DOHH2 (cell line): ENCODE measurements at regions not wholly inside any gene's neighbourhood (a gene's known extent, or its start where the extent isn't known, plus 50 kb on each side); places are given as distances from the start of the nearest gene placed in this dataset.

Experiments
- EZH2phosphoT487 ChIP-seq: fragments of 200-600 bp; sonication (generic); IDR thresholded peaks from 2 replicates; pipeline ENCODE4 v1.6.1; 2017; ENCODE audit warnings: borderline replicate concordance, mild to moderate bottlenecking, antibody characterized with exemption, low read length, moderate library complexity, mixed read lengths
- TF ChIP-seq, protein P1 (sequence below): fragments of 200-600 bp; sonication (generic); IDR thresholded peaks from one replicate; pipeline ENCODE4 v1.5.1; 2014; ENCODE audit warnings: antibody characterized with exemption, mild to moderate bottlenecking, low read depth, low read length; ENCODE audit not compliant: poor library complexity, severe bottlenecking

DNA sequence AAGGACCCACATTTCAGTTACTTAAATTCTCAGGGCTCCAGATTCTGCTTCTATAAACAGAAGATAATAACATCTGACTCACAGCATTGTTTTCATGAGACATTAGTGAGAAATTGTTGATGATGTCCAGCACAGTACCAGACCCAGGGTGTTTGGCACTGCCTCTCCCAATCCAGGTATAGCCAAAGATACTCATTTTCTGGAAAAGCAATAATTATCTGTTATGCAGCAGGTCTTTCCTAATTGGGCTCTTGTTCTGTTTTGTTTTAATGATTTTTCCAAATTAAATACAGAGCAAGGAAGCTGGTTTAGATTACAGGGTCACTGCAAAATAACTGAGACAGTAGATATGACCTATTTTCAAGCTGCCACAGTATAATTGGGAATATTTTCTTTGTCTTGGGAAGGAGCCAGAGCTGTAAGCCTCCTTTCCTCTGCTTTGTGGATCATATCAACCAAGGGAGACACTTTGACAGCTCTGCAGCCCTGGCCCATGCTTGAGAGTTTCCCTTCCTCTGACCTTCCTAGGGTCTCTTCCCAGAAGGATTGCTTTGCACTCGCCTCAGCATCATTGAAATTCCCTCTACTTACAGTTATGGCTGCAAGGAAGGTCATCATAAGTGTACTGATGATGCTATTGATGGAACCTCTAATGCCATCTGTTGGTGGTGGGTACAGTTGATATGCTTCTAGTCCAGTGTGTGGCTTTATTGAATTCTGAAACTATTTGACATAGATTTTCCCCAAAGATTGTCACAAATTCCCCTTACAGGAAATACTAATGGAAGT is 522.4 kb upstream of the ADAMTS9 start:
- TF ChIP-seq, protein P1, sequence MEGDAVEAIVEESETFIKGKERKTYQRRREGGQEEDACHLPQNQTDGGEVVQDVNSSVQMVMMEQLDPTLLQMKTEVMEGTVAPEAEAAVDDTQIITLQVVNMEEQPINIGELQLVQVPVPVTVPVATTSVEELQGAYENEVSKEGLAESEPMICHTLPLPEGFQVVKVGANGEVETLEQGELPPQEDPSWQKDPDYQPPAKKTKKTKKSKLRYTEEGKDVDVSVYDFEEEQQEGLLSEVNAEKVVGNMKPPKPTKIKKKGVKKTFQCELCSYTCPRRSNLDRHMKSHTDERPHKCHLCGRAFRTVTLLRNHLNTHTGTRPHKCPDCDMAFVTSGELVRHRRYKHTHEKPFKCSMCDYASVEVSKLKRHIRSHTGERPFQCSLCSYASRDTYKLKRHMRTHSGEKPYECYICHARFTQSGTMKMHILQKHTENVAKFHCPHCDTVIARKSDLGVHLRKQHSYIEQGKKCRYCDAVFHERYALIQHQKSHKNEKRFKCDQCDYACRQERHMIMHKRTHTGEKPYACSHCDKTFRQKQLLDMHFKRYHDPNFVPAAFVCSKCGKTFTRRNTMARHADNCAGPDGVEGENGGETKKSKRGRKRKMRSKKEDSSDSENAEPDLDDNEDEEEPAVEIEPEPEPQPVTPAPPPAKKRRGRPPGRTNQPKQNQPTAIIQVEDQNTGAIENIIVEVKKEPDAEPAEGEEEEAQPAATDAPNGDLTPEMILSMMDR = no peak
- TF ChIP-seq EZH2phosphoT487 = no peak
